Trophoblast cell (in vitro differentiated cells and primary cell): ENCODE measurements at regions not wholly inside any gene's neighbourhood (a gene's known extent, or its start where the extent isn't known, plus 50 kb on each side); places are given as distances from the start of the nearest gene placed in this dataset.

Experiments
- DNase-seq, 2 donors: peaks; one replicate each; pipeline ENCODE4 v3.0.0-alpha.2; 2016
- H2AFZ ChIP-seq: 2 replicates; pipeline ENCODE4 v1.6.1; 2013; ENCODE audit warnings: low read length, moderate library complexity, mild to moderate bottlenecking; ENCODE audit not compliant: insufficient read depth, poor library complexity
- H2AK5ac ChIP-seq: 2 replicates; pipeline ENCODE4 v1.6.1; 2013; ENCODE audit warnings: mild to moderate bottlenecking, low read length
- H2BK120ac ChIP-seq: 2 replicates; pipeline ENCODE4 v1.6.1; 2013; ENCODE audit warnings: low read length, mild to moderate bottlenecking, moderate library complexity; ENCODE audit not compliant: insufficient read depth, poor library complexity
- H2BK12ac ChIP-seq: 2 replicates; pipeline ENCODE4 v1.6.1; 2013; ENCODE audit warnings: mild to moderate bottlenecking, low read length, moderate library complexity
- H2BK5ac ChIP-seq: 2 replicates; pipeline ENCODE4 v1.6.1; 2013; ENCODE audit warnings: low read length, low read depth, moderate library complexity, mild to moderate bottlenecking; ENCODE audit not compliant: poor library complexity
- H3K14ac ChIP-seq: 2 replicates; pipeline ENCODE4 v1.6.1; 2013; ENCODE audit warnings: mild to moderate bottlenecking, low read length
- H3K18ac ChIP-seq: 2 replicates; pipeline ENCODE4 v1.6.1; 2013; ENCODE audit warnings: mild to moderate bottlenecking, low read length
- H3K23ac ChIP-seq: 2 replicates; pipeline ENCODE4 v1.6.1; 2013; ENCODE audit warnings: low read length
- H3K27ac ChIP-seq: 2 replicates; pipeline ENCODE4 v1.5.1; 2013; ENCODE audit warnings: low read depth, mild to moderate bottlenecking, inconsistent platforms, low read length, moderate library complexity
- H3K27me3 ChIP-seq: 2 replicates; pipeline ENCODE4 v1.6.1; 2013; ENCODE audit warnings: inconsistent platforms, mild to moderate bottlenecking, low read length, moderate library complexity; ENCODE audit not compliant: insufficient read depth
- H3K36me3 ChIP-seq, 2 experiments: 1 replicate in 1 of 2; 2 replicates in 1 of 2; pipeline ENCODE4 v1.6.1; 2013; ENCODE audit warnings: low read length in 2 of 2, mild to moderate bottlenecking in 2 of 2, moderate library complexity in 1 of 2; ENCODE audit not compliant: insufficient read depth in 2 of 2, control insufficient read depth in 1 of 2
- H3K4ac ChIP-seq: 2 replicates; pipeline ENCODE4 v1.6.1; 2013; ENCODE audit warnings: low read depth, mild to moderate bottlenecking, low read length, moderate library complexity
- H3K4me1 ChIP-seq, 2 experiments: 1 replicate in 1 of 2; 2 replicates in 1 of 2; pipeline ENCODE4 v1.6.1; 2013; ENCODE audit warnings: low read length in 2 of 2, mild to moderate bottlenecking in 2 of 2, moderate library complexity in 1 of 2; ENCODE audit not compliant: insufficient read depth in 2 of 2, control insufficient read depth in 1 of 2
- H3K4me2 ChIP-seq: 2 replicates; pipeline ENCODE4 v1.6.1; 2013; ENCODE audit warnings: inconsistent platforms, mild to moderate bottlenecking, low read length, moderate library complexity
- H3K4me3 ChIP-seq: 2 replicates; pipeline ENCODE4 v1.5.1; 2013; ENCODE audit warnings: mild to moderate bottlenecking, low read depth, low read length, inconsistent platforms
- H3K79me1 ChIP-seq: one replicate; pipeline ENCODE4 v1.6.1; 2013; ENCODE audit warnings: low read length
- H3K79me2 ChIP-seq: 2 replicates; pipeline ENCODE4 v1.6.1; 2013; ENCODE audit warnings: low read length, mild to moderate bottlenecking; ENCODE audit not compliant: control insufficient read depth, insufficient read depth, poor library complexity
- H3K9ac ChIP-seq: 2 replicates; pipeline ENCODE4 v1.6.1; 2013; ENCODE audit warnings: mild to moderate bottlenecking, low read length
- H3K9me3 ChIP-seq: 2 replicates; pipeline ENCODE4 v1.6.1; 2013; ENCODE audit warnings: low read depth, mild to moderate bottlenecking, control low read depth, inconsistent platforms, low read length; ENCODE audit not compliant: insufficient read depth
- H4K12ac ChIP-seq: 2 replicates; pipeline ENCODE4 v1.6.1; 2013; ENCODE audit warnings: low read depth, mild to moderate bottlenecking, low read length, moderate library complexity
- H4K8ac ChIP-seq: 2 replicates; pipeline ENCODE4 v1.6.1; 2013; ENCODE audit warnings: low read depth, mild to moderate bottlenecking, low read length, moderate library complexity
- H4K91ac ChIP-seq: one replicate; pipeline ENCODE4 v1.6.1; 2013; ENCODE audit warnings: low read depth, mild to moderate bottlenecking, low read length, moderate library complexity
- WGBS: extraction: QIAGEN DNeasy Blood & Tissue Kit; methylation state at CpG from one replicate; pipeline ENCODE4 v1.1.7; 2013; ENCODE audit warnings: missing lambda C conversion rate; ENCODE audit not compliant: insufficient read length, insufficient coverage; ENCODE audit errors: extremely low coverage; 5-methylcytosine and 5-hydroxymethylcytosine counted together

- Histone ChIP-seq H4K91ac (no peak overlapping the region), H3K36me3 (no peaks in the 10 kb centered on the region), H3K9ac (no peak overlapping the region), H2BK5ac (no peak overlapping the region), H3K79me2 (no peaks in the 10 kb centered on the region), H3K27me3 (no peaks in the 10 kb centered on the region), H3K27ac (no peak overlapping the region), H3K23ac (no peak overlapping the region), H3K4me1 (no peaks in the 10 kb centered on the region), H2BK120ac (no peak overlapping the region), H3K9me3 (peaks cover 3% of the 10 kb centered on the region), H3K4me3 (no peak overlapping the region), H2BK12ac (no peak overlapping the region), H4K8ac (no peak overlapping the region), H3K18ac (no peak overlapping the region), H2AK5ac (no peak overlapping the region), H3K79me1 (no peaks in the 10 kb centered on the region), H2AFZ (no peak overlapping the region), H3K4me2 (no peak overlapping the region), H4K12ac (no peak overlapping the region), H3K4ac (no peak overlapping the region), H3K14ac (no peak overlapping the region)
- no CpG with 5 or more reads among the region's 1 CpG for WGBS
- no peak for DNase-seq
These were observed 156.6 kb upstream of the ACVR2A start for GRCh38 chr2:147688242-147688641.

DNA sequence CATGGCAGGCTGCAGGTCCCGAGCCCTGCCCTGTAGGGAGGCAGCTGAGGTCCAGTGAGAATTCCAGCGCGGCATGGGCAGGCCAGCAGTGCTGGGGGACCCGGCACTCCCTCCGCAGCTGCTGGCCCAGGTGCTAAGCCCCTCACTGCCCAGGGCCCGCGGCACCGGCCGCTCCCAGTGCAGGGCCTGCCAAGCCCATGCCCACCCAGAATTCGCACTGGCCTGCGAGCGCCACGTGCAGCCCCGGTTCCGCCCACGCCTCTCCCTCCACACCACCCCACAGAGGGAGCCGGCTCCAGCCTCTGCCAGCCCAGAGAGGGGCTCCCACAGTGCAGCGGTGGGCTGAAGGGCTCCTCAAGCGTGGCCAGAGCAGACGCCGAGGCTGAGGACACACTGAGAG, 158.5 kb upstream of the ACVR2A start:
- no peak for DNase-seq
- H2BK5ac ChIP-seq, result no peak overlapping the region
- no peak overlapping the region for H3K4me2 ChIP-seq
- no peaks in the 10 kb centered on the region for H3K4me1 ChIP-seq
- no peak overlapping the region for H4K12ac ChIP-seq
- no peaks in the 10 kb centered on the region for H3K79me2 ChIP-seq
- H3K9ac ChIP-seq, result no peak overlapping the region
- H2AK5ac ChIP-seq, result no peak overlapping the region
- no peaks in the 10 kb centered on the region for H3K36me3 ChIP-seq
- H3K23ac ChIP-seq, result no peak overlapping the region
- no peak overlapping the region for H2AFZ ChIP-seq
- no peak overlapping the region for H4K91ac ChIP-seq
- H3K4me3 ChIP-seq, result no peak overlapping the region
- H3K79me1 ChIP-seq, result no peaks in the 10 kb centered on the region
- H2BK12ac ChIP-seq, result no peak overlapping the region
- H3K27ac ChIP-seq, result no peak overlapping the region
- no peak overlapping the region for H3K4ac ChIP-seq
- no peak overlapping the region for H3K18ac ChIP-seq
- no peak overlapping the region for H2BK120ac ChIP-seq
- H3K9me3 ChIP-seq, result peaks cover 3% of the 10 kb centered on the region
- no peak overlapping the region for H3K14ac ChIP-seq
- no peaks in the 10 kb centered on the region for H3K27me3 ChIP-seq
- no peak overlapping the region for H4K8ac ChIP-seq
- WGBS, result no CpG with 5 or more reads among the region's 21 CpGs

GRCh38 chr2:147684903-147685302, 159.9 kb upstream of the ACVR2A start:
- Histone ChIP-seq H3K27me3 (no peaks in the 10 kb centered on the region), H3K4ac (no peak overlapping the region), H3K4me3 (no peak overlapping the region), H3K4me1 (no peaks in the 10 kb centered on the region), H4K91ac (no peak overlapping the region), H2AFZ (no peak overlapping the region), H3K27ac (no peak overlapping the region), H3K36me3 (no peaks in the 10 kb centered on the region), H3K18ac (no peak overlapping the region), H3K4me2 (no peak overlapping the region), H2BK120ac (no peak overlapping the region), H3K9me3 (peaks cover 3% of the 10 kb centered on the region), H4K12ac (no peak overlapping the region), H4K8ac (no peak overlapping the region), H3K79me2 (no peaks in the 10 kb centered on the region), H3K9ac (no peak overlapping the region), H3K79me1 (no peaks in the 10 kb centered on the region), H3K14ac (no peak overlapping the region), H2BK5ac (no peak overlapping the region), H2BK12ac (no peak overlapping the region), H2AK5ac (no peak overlapping the region), H3K23ac (no peak overlapping the region)
- no peak for DNase-seq
- WGBS, result no CpG with 5 or more reads among the region's 4 CpGs

DNA sequence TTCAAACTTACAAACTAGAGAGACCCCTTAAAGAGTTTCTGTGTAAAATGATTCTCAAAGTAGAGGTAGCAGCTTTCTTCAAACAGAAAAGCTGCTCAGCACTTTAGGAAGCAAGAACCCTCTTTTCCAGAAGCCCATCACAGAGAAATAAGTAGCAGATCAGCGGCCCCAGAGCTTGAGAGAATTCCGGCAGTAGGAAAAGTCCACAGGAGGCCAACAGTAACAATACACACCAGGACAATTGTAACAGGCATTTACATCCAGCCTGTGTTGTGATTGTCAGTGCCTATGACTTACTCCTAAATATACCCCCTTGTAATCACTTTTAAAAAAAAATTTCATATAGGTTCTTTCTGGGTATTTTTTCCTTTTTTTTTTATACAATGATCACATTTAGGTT, 161.4 kb upstream of the ACVR2A start:
- Histone ChIP-seq H4K8ac (no peak overlapping the region), H2AFZ (no peak overlapping the region), H3K79me1 (no peaks in the 10 kb centered on the region), H3K9ac (no peak overlapping the region), H4K12ac (no peak overlapping the region), H3K36me3 (no peaks in the 10 kb centered on the region), H3K4me1 (no peaks in the 10 kb centered on the region), H2BK12ac (no peak overlapping the region), H2BK120ac (no peak overlapping the region), H4K91ac (no peak overlapping the region), H3K23ac (no peak overlapping the region), H2BK5ac (no peak overlapping the region), H3K4ac (no peak overlapping the region), H2AK5ac (no peak overlapping the region), H3K27me3 (no peaks in the 10 kb centered on the region), H3K14ac (no peak overlapping the region), H3K9me3 (peaks cover 3% of the 10 kb centered on the region), H3K4me3 (no peak overlapping the region), H3K79me2 (no peaks in the 10 kb centered on the region), H3K18ac (no peak overlapping the region), H3K4me2 (no peak overlapping the region), H3K27ac (no peak overlapping the region)
- no peak for DNase-seq
- no CpG with 5 or more reads among the region's 2 CpGs for WGBS

GRCh38 chr2:147681093-147681492, 163.7 kb upstream of the ACVR2A start:
- no peaks in the 10 kb centered on the region for H3K36me3 ChIP-seq

More at GRCh38 chr2:147681093-147681492, 163.7 kb upstream of the ACVR2A start:
- H3K4me2 ChIP-seq, result no peak overlapping the region
- no peak for DNase-seq
- no peak overlapping the region for H2AFZ ChIP-seq
- no peaks in the 10 kb centered on the region for H3K27me3 ChIP-seq
- no peak overlapping the region for H3K27ac ChIP-seq
- no peak overlapping the region for H3K14ac ChIP-seq
- H3K4ac ChIP-seq, result no peak overlapping the region
- H3K4me3 ChIP-seq, result no peak overlapping the region
- H3K23ac ChIP-seq, result no peak overlapping the region
- no peak overlapping the region for H4K8ac ChIP-seq
- no peak overlapping the region for H3K9ac ChIP-seq
- H2AK5ac ChIP-seq, result no peak overlapping the region
- H4K12ac ChIP-seq, result no peak overlapping the region
- no peaks in the 10 kb centered on the region for H3K79me1 ChIP-seq
- peaks cover 1% of the 10 kb centered on the region for H3K9me3 ChIP-seq
- H3K4me1 ChIP-seq, result no peaks in the 10 kb centered on the region
- H2BK5ac ChIP-seq, result no peak overlapping the region
- no peak overlapping the region for H2BK12ac ChIP-seq
- H4K91ac ChIP-seq, result no peak overlapping the region
- no peak overlapping the region for H3K18ac ChIP-seq
- H2BK120ac ChIP-seq, result no peak overlapping the region
- H3K79me2 ChIP-seq, result no peaks in the 10 kb centered on the region
